H1 (cell line): ENCODE measurements at regions not wholly inside any gene's neighbourhood (a gene's known extent, or its start where the extent isn't known, plus 50 kb on each side); places are given as distances from the start of the nearest gene placed in this dataset.

Experiments
- HDAC2 ChIP-seq, 2 experiments: fragments of 300-600 bp in 1 of 2; sonication (generic) in 1 of 2; IDR thresholded peaks; 2 replicates each; pipeline ENCODE4 v1.6.1; 2011 to 2012; ENCODE audit warnings: low read depth in 2 of 2, low read length in 2 of 2, mild to moderate bottlenecking in 2 of 2, moderate library complexity in 2 of 2, borderline replicate concordance in 1 of 2, inconsistent platforms in 1 of 2
- SIX5 ChIP-seq: IDR thresholded peaks from 2 replicates; pipeline ENCODE4 v1.6.1; 2011; ENCODE audit warnings: mild to moderate bottlenecking, low read depth, low read length
- TF ChIP-seq, protein P1 (sequence below): IDR thresholded peaks from 2 replicates; pipeline ENCODE4 v1.6.1; 2011; ENCODE audit warnings: low read depth, mild to moderate bottlenecking, low read length; ENCODE audit not compliant: insufficient read depth

DNA sequence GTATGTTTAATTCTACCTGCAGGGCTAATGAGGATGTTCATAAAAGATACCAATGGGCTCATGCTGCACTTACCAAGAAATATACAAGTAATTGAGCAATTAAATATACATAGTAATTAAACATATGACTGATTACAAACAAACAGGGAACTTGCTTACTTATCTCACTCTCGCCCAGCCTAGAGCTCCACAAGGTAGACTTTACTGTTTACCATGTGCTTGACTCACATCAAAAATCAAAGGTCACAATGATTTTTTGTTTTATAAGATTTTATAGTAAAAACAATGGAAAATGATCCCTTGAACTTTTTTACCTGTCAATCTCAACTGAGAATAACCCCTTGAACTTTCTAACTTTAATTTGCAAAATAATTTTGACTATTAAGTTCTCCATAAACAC is 1395.1 kb downstream of the SUCLG1 start (continued):
- TF ChIP-seq, protein P1, sequence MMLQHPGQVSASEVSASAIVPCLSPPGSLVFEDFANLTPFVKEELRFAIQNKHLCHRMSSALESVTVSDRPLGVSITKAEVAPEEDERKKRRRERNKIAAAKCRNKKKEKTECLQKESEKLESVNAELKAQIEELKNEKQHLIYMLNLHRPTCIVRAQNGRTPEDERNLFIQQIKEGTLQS, result no peak
- no peak for TF ChIP-seq HDAC2 (IDR thresholded peaks at IDR 0.05; ENCODE audit: borderline replicate concordance in 1 of 2, low read depth in 2 of 2, low read length in 2 of 2)
- TF ChIP-seq SIX5, result no peak
